ENCODE measurements at regions not wholly inside any gene's neighbourhood (a gene's known extent, or its start where the extent isn't known, plus 50 kb on each side); places are given as distances from the start of the nearest gene placed in this dataset.

DNA sequence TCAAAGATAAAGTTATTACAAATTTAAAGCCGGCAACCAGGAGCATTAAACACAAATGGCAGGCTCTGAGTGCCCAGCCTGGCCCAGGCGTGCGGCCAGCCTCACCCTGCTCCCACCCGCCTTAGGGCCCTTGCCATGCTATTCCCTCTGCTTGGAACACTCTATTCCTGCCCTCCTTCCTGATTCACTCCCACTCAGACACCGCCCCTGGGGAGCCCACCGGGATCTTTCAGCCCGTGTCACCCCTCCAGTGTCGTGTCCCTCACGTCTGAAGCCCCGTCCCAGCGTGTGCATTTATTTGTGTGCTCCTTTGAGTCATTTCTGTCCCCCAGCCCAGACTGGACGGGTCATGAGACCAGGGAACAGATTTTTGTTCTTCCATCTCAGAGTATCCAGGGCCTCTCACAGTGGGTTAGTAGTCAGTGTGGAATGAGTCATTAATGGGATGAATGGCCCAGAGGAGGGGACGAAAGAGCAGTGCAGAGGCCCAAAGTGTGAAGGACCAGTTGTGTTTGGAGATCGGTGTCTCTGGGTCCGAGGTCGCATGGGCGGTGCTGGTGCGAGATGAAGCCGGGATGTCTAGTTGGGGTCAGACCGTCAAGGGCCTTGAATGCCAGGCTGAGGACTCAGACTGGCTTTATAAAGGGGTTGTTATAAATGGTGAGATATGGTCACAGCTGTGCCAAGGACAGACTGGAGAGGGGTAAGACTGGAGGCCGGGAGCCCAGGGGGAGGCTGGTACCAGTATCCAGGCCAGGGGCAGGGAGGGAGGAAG, 58.9 kb upstream of the SLC6A6 start:
- no peak overlapping the region for H3K4me3 ChIP-seq (replicated peaks in 1 of 2; ENCODE audit: low read depth in 2 of 2, low read length in 2 of 2)
- no peak for TF ChIP-seq CTCF (IDR thresholded peaks at IDR 0.05; ENCODE audit: low read depth, low read length)
- no peak for DNase-seq (ENCODE audit: low read depth in 2 of 2)

GRCh38 chr3:14344351-14344750, 58.1 kb upstream of the SLC6A6 start:
- no peak overlapping the region for H3K4me3 ChIP-seq (replicated peaks in 1 of 2; ENCODE audit: low read depth in 2 of 2, low read length in 2 of 2)
- no peak for TF ChIP-seq CTCF (IDR thresholded peaks at IDR 0.05; ENCODE audit: low read depth, low read length)
- DNase-seq (ENCODE audit: low read depth in 2 of 2) = no peak

DNA sequence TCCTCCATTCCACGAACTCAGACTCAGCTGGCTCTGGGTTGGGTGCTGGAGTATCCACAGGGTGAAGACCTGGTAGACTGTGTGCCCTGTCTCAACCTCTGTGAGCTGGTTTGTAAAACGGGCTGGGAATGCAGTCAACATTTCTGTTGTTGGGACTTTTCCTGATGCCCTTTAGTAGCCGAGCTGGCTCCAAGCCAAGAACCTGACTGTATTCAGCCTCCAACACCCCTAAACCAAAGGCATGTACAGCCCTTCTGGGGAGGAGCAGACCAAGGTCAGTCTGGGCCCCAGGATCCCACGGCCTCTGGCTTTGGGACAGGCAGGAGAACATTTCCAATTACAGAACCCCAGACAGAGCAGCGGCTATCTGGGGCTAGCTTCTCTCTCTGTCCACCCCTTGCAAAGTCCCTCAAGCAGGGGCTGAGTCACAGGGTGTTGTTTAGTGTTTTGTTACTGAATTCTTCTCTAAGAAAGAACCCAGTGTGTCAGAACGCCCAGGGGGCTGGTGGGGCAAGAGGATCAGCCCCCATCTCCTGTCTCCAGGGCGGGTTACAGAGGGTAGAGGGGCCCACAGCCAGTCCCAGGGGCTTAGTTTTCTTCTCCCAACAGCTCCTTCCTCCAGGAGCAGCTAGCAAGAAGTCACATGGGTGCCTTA, 56.8 kb upstream of the SLC6A6 start:
- no peak for TF ChIP-seq CTCF (IDR thresholded peaks at IDR 0.05; ENCODE audit: low read depth, low read length)
- peak; percentile 19 to 21 for DNase-seq (ENCODE audit: low read depth in 2 of 2)
- no peak overlapping the region for H3K4me3 ChIP-seq (replicated peaks in 1 of 2; ENCODE audit: low read depth in 2 of 2, low read length in 2 of 2)

GRCh38 chr3:14346191-14346590, 56.2 kb upstream of the SLC6A6 start:
- DNase-seq (ENCODE audit: low read depth in 2 of 2) = no peak
- no peak for TF ChIP-seq CTCF (IDR thresholded peaks at IDR 0.05; ENCODE audit: low read depth, low read length)
- H3K4me3 ChIP-seq (replicated peaks in 1 of 2; ENCODE audit: low read depth in 2 of 2, low read length in 2 of 2) = no peak overlapping the region

- TF ChIP-seq CTCF (IDR thresholded peaks at IDR 0.05; ENCODE audit: low read depth, low read length) = no peak
- DNase-seq (ENCODE audit: low read depth in 2 of 2) = no peak
- no peak overlapping the region for H3K4me3 ChIP-seq (replicated peaks in 1 of 2; ENCODE audit: low read depth in 2 of 2, low read length in 2 of 2)
Measured at GRCh38 chr3:14346642-14347041, 55.8 kb upstream of the SLC6A6 start.

GRCh38 chr3:14347110-14347509, 55.3 kb upstream of the SLC6A6 start:
- no peak for DNase-seq (ENCODE audit: low read depth in 2 of 2)
- no peak for TF ChIP-seq CTCF (IDR thresholded peaks at IDR 0.05; ENCODE audit: low read depth, low read length)
- H3K4me3 ChIP-seq (replicated peaks in 1 of 2; ENCODE audit: low read depth in 2 of 2, low read length in 2 of 2) = no peak overlapping the region

Measured in cardiac fibroblast (primary cell).